ENCODE measurements at regions not wholly inside any gene's neighbourhood (a gene's known extent, or its start where the extent isn't known, plus 50 kb on each side); places are given as distances from the start of the nearest gene placed in this dataset.
A peak's percentile ranks its signal among the peaks of the same experiment; 100 is the strongest.

DNA sequence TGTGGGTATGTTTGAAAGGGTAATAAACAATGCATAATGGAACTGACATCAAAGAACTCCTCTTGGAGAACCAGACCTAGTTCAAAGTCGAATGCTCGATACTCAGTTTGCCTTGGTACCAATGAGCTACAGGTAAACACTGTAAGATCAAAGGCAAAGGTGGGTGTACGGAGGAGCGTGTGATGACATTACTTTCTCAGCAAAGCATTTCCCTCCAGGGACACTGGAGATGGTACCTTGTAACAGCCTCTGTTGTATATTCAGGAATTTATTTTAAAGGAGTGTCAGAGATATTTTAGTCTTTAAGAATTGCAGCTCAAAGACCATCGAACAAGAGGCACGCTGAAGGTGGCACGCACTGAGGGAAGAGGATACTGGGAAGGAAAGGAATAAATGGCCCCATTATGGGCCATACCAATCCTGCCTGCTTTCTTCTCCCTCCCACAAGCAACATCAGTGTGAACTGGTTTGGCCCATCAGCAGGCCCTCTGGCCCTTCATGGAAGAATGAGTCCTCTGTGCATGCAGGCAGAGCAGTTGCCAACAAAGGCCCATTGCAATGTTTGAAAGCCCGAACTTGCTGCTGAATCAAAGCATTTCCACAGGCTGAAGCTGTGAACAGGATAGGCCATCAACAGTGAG, 410.2 kb downstream of the ACTL7B start (continued):
- peak; percentile 61 for TF ChIP-seq ZNF574 (CRISPR knock-in tag; IDR thresholded peaks at IDR 0.05)
- TF ChIP-seq MAZ (IDR thresholded peaks at IDR 0.05; ENCODE audit: borderline replicate concordance, low read depth, low read length), result peak; percentile 94
- no peak for TF ChIP-seq MAZ (CRISPR knock-in tag; IDR thresholded peaks at IDR 0.05; ENCODE audit: low read depth)
- no peak for TF ChIP-seq ZNF30 (CRISPR knock-in tag; IDR thresholded peaks at IDR 0.05)
- TF ChIP-seq, protein P1, sequence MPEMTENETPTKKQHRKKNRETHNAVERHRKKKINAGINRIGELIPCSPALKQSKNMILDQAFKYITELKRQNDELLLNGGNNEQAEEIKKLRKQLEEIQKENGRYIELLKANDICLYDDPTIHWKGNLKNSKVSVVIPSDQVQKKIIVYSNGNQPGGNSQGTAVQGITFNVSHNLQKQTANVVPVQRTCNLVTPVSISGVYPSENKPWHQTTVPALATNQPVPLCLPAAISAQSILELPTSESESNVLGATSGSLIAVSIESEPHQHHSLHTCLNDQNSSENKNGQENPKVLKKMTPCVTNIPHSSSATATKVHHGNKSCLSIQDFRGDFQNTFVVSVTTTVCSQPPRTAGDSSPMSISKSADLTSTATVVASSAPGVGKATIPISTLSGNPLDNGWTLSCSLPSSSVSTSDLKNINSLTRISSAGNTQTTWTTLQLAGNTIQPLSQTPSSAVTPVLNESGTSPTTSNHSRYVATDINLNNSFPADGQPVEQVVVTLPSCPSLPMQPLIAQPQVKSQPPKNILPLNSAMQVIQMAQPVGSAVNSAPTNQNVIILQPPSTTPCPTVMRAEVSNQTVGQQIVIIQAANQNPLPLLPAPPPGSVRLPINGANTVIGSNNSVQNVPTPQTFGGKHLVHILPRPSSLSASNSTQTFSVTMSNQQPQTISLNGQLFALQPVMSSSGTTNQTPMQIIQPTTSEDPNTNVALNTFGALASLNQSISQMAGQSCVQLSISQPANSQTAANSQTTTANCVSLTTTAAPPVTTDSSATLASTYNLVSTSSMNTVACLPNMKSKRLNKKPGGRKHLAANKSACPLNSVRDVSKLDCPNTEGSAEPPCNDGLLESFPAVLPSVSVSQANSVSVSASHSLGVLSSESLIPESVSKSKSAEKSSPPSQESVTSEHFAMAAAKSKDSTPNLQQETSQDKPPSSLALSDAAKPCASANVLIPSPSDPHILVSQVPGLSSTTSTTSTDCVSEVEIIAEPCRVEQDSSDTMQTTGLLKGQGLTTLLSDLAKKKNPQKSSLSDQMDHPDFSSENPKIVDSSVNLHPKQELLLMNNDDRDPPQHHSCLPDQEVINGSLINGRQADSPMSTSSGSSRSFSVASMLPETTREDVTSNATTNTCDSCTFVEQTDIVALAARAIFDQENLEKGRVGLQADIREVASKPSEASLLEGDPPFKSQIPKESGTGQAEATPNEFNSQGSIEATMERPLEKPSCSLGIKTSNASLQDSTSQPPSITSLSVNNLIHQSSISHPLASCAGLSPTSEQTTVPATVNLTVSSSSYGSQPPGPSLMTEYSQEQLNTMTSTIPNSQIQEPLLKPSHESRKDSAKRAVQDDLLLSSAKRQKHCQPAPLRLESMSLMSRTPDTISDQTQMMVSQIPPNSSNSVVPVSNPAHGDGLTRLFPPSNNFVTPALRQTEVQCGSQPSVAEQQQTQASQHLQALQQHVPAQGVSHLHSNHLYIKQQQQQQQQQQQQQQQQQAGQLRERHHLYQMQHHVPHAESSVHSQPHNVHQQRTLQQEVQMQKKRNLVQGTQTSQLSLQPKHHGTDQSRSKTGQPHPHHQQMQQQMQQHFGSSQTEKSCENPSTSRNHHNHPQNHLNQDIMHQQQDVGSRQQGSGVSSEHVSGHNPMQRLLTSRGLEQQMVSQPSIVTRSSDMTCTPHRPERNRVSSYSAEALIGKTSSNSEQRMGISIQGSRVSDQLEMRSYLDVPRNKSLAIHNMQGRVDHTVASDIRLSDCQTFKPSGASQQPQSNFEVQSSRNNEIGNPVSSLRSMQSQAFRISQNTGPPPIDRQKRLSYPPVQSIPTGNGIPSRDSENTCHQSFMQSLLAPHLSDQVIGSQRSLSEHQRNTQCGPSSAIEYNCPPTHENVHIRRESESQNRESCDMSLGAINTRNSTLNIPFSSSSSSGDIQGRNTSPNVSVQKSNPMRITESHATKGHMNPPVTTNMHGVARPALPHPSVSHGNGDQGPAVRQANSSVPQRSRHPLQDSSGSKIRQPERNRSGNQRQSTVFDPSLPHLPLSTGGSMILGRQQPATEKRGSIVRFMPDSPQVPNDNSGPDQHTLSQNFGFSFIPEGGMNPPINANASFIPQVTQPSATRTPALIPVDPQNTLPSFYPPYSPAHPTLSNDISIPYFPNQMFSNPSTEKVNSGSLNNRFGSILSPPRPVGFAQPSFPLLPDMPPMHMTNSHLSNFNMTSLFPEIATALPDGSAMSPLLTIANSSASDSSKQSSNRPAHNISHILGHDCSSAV (CRISPR knock-in tag; IDR thresholded peaks at IDR 0.05; ENCODE audit: borderline replicate concordance), result no peak
- no peak for TF ChIP-seq ETS1 (CRISPR knock-in tag; IDR thresholded peaks at IDR 0.05)
- no peak for TF ChIP-seq POLR2AphosphoS2 (IDR thresholded peaks at IDR 0.05; ENCODE audit: low read depth, low read length)
- no peak for TF ChIP-seq ZZZ3 (CRISPR knock-in tag; IDR thresholded peaks at IDR 0.05; ENCODE audit: borderline replicate concordance)
- no peak for TF ChIP-seq ZNF891 (CRISPR knock-in tag; IDR thresholded peaks at IDR 0.05)
- TF ChIP-seq, protein P2, sequence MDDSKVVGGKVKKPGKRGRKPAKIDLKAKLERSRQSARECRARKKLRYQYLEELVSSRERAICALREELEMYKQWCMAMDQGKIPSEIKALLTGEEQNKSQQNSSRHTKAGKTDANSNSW (CRISPR knock-in tag; IDR thresholded peaks at IDR 0.05; ENCODE audit: borderline replicate concordance), result no peak
- TF ChIP-seq JUND (CRISPR knock-in tag; IDR thresholded peaks at IDR 0.05), result peak; percentile 38; the same call in 1 of the 2 replicates
- TF ChIP-seq JDP2 (CRISPR knock-in tag; IDR thresholded peaks at IDR 0.05; ENCODE audit: borderline replicate concordance), result no peak
- no peak for TF ChIP-seq NFATC3 (CRISPR knock-in tag; IDR thresholded peaks at IDR 0.05)
- TF ChIP-seq HMG20A (CRISPR knock-in tag; IDR thresholded peaks at IDR 0.05; ENCODE audit: borderline replicate concordance), result peak; percentile 96
- TF ChIP-seq EED (CRISPR knock-in tag; IDR thresholded peaks at IDR 0.05), result no peak
- TF ChIP-seq, protein P3, sequence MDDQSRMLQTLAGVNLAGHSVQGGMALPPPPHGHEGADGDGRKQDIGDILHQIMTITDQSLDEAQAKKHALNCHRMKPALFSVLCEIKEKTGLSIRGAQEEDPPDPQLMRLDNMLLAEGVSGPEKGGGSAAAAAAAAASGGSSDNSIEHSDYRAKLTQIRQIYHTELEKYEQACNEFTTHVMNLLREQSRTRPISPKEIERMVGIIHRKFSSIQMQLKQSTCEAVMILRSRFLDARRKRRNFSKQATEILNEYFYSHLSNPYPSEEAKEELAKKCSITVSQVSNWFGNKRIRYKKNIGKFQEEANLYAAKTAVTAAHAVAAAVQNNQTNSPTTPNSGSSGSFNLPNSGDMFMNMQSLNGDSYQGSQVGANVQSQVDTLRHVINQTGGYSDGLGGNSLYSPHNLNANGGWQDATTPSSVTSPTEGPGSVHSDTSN (CRISPR knock-in tag; IDR thresholded peaks at IDR 0.05; ENCODE audit: borderline replicate concordance), result no peak

All from HepG2 (cell line).